HT-29 (cell line): ENCODE measurements at regions not wholly inside any gene's neighbourhood (a gene's known extent, or its start where the extent isn't known, plus 50 kb on each side); places are given as distances from the start of the nearest gene placed in this dataset.
"Not testable (repeated sequence)": the region's sequence is repeated elsewhere in the genome, so short reads cannot be mapped to it uniquely, and the experiment has no call there.

Source experiments
- DNase-seq: peaks from one replicate; pipeline ENCODE4 v3.0.0-alpha.2; 2015; ENCODE audit warnings: low spot score

GRCh38 chr12:131372706-131373195 lies 338.1 kb upstream of the SFSWAP start:
- DNase-seq: no peak

- no peak for DNase-seq
These were observed 335.5 kb upstream of the SFSWAP start for GRCh38 chr12:131375261-131375971.

- no peak for DNase-seq
These were observed 334.9 kb upstream of the SFSWAP start for GRCh38 chr12:131375972-131376345.

GRCh38 chr12:131378176-131378842 lies 332.6 kb upstream of the SFSWAP start:
- DNase-seq: no peak

- no peak for DNase-seq
These were observed 331.8 kb upstream of the SFSWAP start for GRCh38 chr12:131378861-131379665.

GRCh38 chr12:131379738-131380137 lies 331.2 kb upstream of the SFSWAP start:
- DNase-seq: no peak

GRCh38 chr12:131380220-131380964 lies 330.5 kb upstream of the SFSWAP start:
- no peak for DNase-seq

- no peak for DNase-seq
These were observed 329.8 kb upstream of the SFSWAP start for GRCh38 chr12:131380965-131381705.

GRCh38 chr12:131381716-131382430 lies 329.0 kb upstream of the SFSWAP start:
- DNase-seq: no peak

GRCh38 chr12:131383291-131383690 lies 327.6 kb upstream of the SFSWAP start:
- DNase-seq: no peak

GRCh38 chr12:131383741-131384543 lies 326.9 kb upstream of the SFSWAP start:
- no peak for DNase-seq

GRCh38 chr12:131384544-131384855 lies 326.4 kb upstream of the SFSWAP start:
- DNase-seq: no peak

- DNase-seq: no peak
These were observed 325.4 kb upstream of the SFSWAP start for GRCh38 chr12:131385313-131386166.

- no peak for DNase-seq
These were observed 324.7 kb upstream of the SFSWAP start for GRCh38 chr12:131386167-131386521.

GRCh38 chr12:131386781-131387180 lies 324.1 kb upstream of the SFSWAP start:
- DNase-seq: no peak

- no peak for DNase-seq
These were observed 323.4 kb upstream of the SFSWAP start for GRCh38 chr12:131387281-131388163.

GRCh38 chr12:131388164-131389053 lies 322.5 kb upstream of the SFSWAP start:
- DNase-seq: not testable (repeated sequence)
